ENCODE measurements at regions not wholly inside any gene's neighbourhood (a gene's known extent, or its start where the extent isn't known, plus 50 kb on each side); places are given as distances from the start of the nearest gene placed in this dataset.

DNA sequence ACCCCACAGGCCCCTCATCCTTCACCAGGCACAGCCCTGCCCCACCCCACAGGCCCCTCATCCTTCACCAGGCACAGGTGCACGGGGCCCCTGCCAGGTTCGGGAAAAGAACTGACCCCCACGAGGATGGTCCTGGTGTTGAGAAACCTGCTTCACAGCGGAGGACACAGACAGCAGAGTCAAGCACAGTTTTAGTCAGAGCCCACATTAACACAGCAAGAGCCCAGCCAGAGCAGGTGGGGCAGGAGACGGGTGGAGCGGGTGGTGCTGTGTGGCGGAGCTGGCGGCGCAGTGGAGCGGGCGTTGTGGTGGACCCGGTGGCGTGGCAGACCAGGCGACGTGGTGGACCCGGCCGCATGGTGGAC lies 1085.5 kb downstream of the BRD1 start:
- DNase-seq (ENCODE audit: extremely low read depth, low read depth): no peak
- TF ChIP-seq CTCF (IDR thresholded peaks at IDR 0.05; ENCODE audit: low read depth, low read length): no peak

DNA sequence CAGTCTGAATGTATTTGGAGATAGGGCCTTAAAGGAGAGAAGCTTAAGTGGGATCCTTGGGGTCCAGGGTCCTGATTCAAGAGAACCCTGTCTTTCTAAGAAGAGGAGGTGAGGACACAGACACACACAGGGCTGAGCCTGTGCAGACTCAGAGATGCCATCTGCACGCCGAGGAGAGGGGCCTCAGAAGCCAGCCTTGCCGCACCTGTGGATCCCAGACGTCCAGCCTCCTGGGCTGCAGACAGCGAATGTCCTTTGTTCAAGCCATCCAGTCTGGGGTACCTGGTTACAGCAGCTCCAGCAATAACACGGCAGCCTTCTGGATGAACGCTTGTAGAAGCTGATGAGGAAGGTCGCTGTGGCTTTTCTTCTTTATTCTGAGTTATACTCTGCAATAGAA lies 1086.1 kb downstream of the BRD1 start:
- no peak for DNase-seq (ENCODE audit: extremely low read depth, low read depth)
- TF ChIP-seq CTCF (IDR thresholded peaks at IDR 0.05; ENCODE audit: low read depth, low read length): no peak

DNA sequence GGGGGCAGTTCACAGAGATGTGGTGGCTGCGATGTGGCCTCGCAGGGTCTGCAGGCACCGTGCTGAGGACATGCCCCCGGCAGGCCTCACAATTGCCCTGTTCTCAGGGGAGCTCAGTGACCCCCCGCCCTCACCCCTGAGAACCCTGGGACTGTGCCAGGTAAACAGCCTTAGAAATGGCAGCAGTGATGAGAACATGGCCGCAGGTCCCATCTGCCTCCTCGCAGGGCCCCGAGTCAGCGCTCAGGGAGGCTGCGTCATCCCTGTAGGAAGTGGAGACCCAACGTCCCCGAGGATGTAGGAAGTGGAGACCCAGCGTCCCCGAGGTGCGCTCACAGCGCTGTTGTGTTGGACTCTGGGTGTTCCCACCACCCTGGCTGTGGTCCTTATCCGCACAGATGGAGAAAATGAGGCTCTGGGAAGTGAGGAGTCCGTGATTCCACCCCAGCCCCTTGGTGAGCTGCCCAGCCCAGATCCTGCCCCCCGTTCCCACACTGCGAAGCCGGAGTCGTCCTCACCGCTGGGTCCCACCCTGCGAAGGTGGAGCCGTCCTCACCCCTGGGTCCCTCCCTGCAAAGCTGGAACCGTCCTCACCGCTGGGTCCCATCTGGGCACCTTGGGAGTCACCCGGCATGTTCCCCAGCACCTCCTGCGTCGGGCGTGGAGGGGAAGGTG lies 1086.8 kb downstream of the BRD1 start:
- DNase-seq (ENCODE audit: extremely low read depth, low read depth): no peak
- TF ChIP-seq CTCF (IDR thresholded peaks at IDR 0.05; ENCODE audit: low read depth, low read length): no peak

DNA sequence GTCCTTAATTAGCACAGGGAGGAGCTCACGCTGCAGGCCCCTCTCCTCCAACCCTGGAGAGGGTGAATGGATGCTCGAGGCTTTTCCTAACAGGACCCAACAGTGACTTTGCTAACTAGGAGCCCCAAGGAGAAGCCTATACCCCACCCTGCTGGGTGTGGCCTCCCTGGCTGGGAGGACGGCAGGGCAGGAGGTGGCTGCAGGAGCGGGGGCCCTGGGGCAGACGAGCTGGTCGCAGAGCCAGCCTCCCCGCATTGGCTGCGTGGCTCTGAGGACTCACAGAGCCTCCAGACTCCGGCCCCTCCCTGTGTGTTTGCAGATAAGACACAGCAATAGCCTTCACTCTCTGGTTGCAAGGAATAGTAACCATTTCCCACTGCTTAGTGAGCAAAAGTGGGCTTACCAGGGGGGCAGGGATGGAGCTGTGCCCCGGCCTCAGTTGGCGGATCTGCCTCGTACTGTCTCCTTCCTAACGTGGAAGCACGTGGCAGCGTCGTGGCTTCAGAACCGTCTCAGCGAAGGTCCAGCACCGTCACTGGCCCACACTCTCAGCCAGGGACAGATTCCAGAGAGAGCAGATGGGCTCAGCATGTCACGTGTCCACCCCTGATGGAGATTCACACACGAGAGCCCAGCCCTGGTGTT lies 1087.5 kb downstream of the BRD1 start:
- no peak for DNase-seq (ENCODE audit: extremely low read depth, low read depth)
- TF ChIP-seq CTCF (IDR thresholded peaks at IDR 0.05; ENCODE audit: low read depth, low read length): no peak

DNA sequence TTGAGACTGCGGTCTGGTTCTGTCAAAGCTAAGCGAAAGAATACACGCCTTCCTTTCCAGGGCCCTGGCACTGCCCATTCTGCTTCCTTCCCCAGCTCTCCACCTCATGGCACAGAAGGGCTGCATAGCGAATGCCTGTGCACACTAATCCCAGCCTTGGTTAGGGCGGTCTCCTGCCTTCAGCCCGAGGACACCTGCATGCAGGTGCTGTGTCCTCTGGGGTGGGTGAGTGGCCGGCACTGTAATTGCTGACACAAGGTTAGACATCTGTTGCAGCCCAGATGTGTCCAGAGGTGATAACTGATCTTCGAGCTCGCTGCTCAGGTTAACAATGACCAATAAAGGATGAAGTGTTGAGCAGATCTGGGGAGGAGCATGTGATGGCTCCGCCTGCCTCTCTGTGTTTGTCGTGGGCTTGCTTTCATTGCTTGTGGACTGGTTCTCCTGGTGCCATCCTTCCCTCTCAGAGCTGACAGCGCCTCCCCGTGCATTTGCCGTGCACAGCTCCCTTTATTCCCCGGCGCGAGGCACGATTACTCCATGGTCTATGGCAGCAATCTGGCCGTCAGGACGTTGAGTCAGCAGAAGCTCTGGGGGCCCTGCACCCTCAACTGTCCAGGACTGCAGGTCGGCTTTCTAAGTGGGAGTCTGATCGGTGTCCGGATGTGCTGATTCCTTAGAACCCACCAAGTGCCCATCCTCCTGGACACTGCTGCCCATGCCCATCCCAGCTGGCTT lies 1088.2 kb downstream of the BRD1 start:
- TF ChIP-seq CTCF (IDR thresholded peaks at IDR 0.05; ENCODE audit: low read depth, low read length): no peak
- no peak for DNase-seq (ENCODE audit: extremely low read depth, low read depth)

GRCh38 chr22:48738204-48738980 lies 1089.3 kb downstream of the BRD1 start:
- DNase-seq (ENCODE audit: extremely low read depth, low read depth): no peak
- no peak for TF ChIP-seq CTCF (IDR thresholded peaks at IDR 0.05; ENCODE audit: low read depth, low read length)
